NOMO-1 (cell line): ENCODE measurements at regions not wholly inside any gene's neighbourhood (a gene's known extent, or its start where the extent isn't known, plus 50 kb on each side); places are given as distances from the start of the nearest gene placed in this dataset.

Experiments
- DNase-seq, 2 experiments: peaks; one replicate each; lab custom pipeline; 2025; ENCODE audit not compliant: unreplicated experiment in 2 of 2; lab: John Stamatoyannopoulos, UW

GRCh38 chr6:101286146-101286545, 107.4 kb upstream of the GRIK2 start:
- no peak for DNase-seq

- no peak for DNase-seq
Observed at GRCh38 chr6:101290346-101290745, 103.2 kb upstream of the GRIK2 start.

GRCh38 chr6:101294051-101294638, 99.4 kb upstream of the GRIK2 start:
- no peak for DNase-seq

- no peak for DNase-seq
Observed at GRCh38 chr6:101294676-101295075, 98.8 kb upstream of the GRIK2 start.

- DNase-seq, result no peak
Observed at GRCh38 chr6:101296169-101296960, 97.1 kb upstream of the GRIK2 start.

GRCh38 chr6:101302593-101302992, 90.9 kb upstream of the GRIK2 start:
- no peak for DNase-seq

GRCh38 chr6:101303495-101303894, 90.0 kb upstream of the GRIK2 start:
- DNase-seq, result no peak

- DNase-seq, result no peak
Observed at GRCh38 chr6:101312652-101313051, 80.9 kb upstream of the GRIK2 start.

GRCh38 chr6:101322921-101323320, 70.6 kb upstream of the GRIK2 start:
- DNase-seq, result no peak

GRCh38 chr6:101326411-101326810, 67.1 kb upstream of the GRIK2 start:
- DNase-seq, result no peak

- DNase-seq, result no peak
Observed at GRCh38 chr6:101341926-101342325, 51.6 kb upstream of the GRIK2 start.
